Ectodermal cell (in vitro differentiated cells): ENCODE measurements at regions not wholly inside any gene's neighbourhood (a gene's known extent, or its start where the extent isn't known, plus 50 kb on each side); places are given as distances from the start of the nearest gene placed in this dataset.

ENCODE experiments used
- H3K27ac ChIP-seq: 2 replicates; pipeline ENCODE4 v1.7.0; 2013; ENCODE audit warnings: mild to moderate bottlenecking, low read depth, low read length; ENCODE audit not compliant: insufficient read depth, poor library complexity, severe bottlenecking
- H3K27me3 ChIP-seq: 2 replicates; pipeline ENCODE4 v1.7.0; 2013; ENCODE audit warnings: mild to moderate bottlenecking, low read length; ENCODE audit not compliant: insufficient read depth, control insufficient read depth, poor library complexity, severe bottlenecking
- H3K36me3 ChIP-seq: one replicate; pipeline ENCODE4 v1.7.0; 2013; ENCODE audit warnings: low read length; ENCODE audit not compliant: control insufficient read depth, insufficient read depth
- H3K4me1 ChIP-seq: one replicate; pipeline ENCODE4 v1.7.0; 2013; ENCODE audit warnings: low read length; ENCODE audit not compliant: control insufficient read depth, insufficient read depth
- H3K4me3 ChIP-seq: 2 replicates; pipeline ENCODE4 v1.7.0; 2013; ENCODE audit warnings: low read depth, low read length, control low read depth; ENCODE audit not compliant: insufficient read depth
- H3K9me3 ChIP-seq: 2 replicates; pipeline ENCODE4 v1.7.0; 2013; ENCODE audit warnings: mild to moderate bottlenecking, low read length, moderate library complexity; ENCODE audit not compliant: control insufficient read depth
- WGBS, 2 experiments: methylation state at CpG; one replicate each; pipeline ENCODE4 v1.1.7; 2013; ENCODE audit warnings: missing lambda C conversion rate in 2 of 2; 5-methylcytosine and 5-hydroxymethylcytosine counted together

- no peaks in the 10 kb centered on the region for H3K36me3 ChIP-seq
- H3K27me3 ChIP-seq, result no peaks in the 10 kb centered on the region
- H3K4me1 ChIP-seq, result peaks cover 4% of the 10 kb centered on the region
- H3K27ac ChIP-seq, result no peak overlapping the region
- no peaks in the 10 kb centered on the region for H3K9me3 ChIP-seq
- 92% methylated on average over 3 of the region's 3 CpGs for WGBS, 2 experiments
- no peak overlapping the region for H3K4me3 ChIP-seq
These were observed 242.7 kb downstream of the SYK start for GRCh38 chr9:91044354-91044753.

DNA sequence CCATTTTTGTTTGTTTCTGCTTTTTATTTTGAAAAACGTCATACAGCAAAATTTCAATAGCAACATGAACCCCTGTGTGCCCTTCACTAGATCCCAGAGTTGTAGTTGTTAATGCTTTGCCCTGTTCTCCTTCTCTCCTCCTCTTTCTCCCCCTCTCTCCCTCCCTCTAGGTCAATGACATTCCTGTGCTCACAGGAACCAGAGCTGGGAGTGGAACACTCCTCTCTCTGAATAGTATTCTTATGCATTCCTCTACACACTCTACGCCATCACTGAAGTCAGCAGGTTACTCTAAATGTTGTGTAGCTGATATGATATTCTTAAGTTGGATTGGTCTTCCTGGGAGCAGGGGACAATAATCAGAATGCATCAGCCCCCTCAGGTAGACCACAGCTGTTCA, 243.4 kb downstream of the SYK start:
- 90% methylated on average over 1 to 2 of the region's 2 CpGs for WGBS, 2 experiments
- Histone ChIP-seq H3K27ac (no peak overlapping the region), H3K27me3 (no peaks in the 10 kb centered on the region), H3K36me3 (no peaks in the 10 kb centered on the region), H3K4me1 (peaks cover 4% of the 10 kb centered on the region), H3K9me3 (no peaks in the 10 kb centered on the region), H3K4me3 (no peak overlapping the region)

DNA sequence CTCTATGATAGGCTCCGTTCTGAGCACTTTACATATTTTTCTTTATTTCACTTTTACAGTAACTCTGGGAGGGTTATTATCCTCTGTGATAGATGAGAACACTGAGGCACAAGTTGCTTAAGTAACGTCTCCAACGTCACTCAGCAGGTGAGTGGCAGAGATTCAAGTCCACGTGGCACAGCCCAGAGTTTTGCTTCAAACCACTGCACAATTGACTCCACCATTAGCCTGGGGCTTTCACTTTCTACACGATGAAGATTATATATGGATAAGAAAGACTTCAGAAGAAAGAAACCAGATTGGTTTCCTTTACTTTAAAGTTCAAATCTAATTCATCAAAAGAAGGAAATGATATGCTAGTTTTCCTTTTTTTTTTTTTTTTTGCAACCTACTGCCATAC, 245.9 kb downstream of the SYK start:
- Histone ChIP-seq H3K4me3 (no peak overlapping the region), H3K36me3 (no peaks in the 10 kb centered on the region), H3K4me1 (peaks cover 4% of the 10 kb centered on the region), H3K27ac (no peak overlapping the region), H3K27me3 (no peaks in the 10 kb centered on the region), H3K9me3 (no peaks in the 10 kb centered on the region)
- 88 to 89% methylated on average over 3 to 4 of the region's 5 CpGs for WGBS, 2 experiments

DNA sequence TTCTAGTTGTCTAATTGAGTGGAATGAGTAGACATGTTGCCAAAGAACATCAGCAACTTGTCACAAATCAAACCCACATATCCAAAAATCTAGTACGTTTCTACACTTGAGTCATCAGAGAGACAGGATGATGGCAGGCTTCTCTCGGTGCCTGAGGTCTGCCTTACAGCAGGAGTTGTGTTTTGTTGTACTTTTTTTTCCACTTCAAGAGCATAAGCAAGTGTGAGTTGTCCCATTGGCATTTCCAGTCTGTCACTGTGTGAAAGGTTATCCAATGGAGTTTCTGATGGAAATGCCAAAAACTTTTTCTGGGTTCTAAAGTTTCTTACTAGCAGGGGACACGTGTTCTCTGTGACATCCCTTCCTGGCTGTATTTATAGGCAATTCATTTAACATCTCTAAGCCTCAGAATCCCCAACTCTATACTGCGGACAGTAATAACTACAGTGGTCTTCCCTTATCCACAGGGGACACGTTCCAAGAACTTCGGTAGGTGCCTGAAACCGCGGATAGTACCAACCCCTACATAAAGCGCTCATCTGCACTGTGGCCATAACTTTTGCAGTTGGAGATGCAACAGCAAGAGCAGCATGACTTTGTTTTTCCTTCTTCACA, 246.5 kb downstream of the SYK start:
- Histone ChIP-seq H3K9me3 (no peaks in the 10 kb centered on the region), H3K27me3 (no peaks in the 10 kb centered on the region), H3K36me3 (no peaks in the 10 kb centered on the region), H3K4me3 (no peak overlapping the region), H3K27ac (no peak overlapping the region), H3K4me1 (peaks cover 4% of the 10 kb centered on the region)
- WGBS, 2 experiments, result 89 to 92% methylated on average over 9 of the region's 9 CpGs

DNA sequence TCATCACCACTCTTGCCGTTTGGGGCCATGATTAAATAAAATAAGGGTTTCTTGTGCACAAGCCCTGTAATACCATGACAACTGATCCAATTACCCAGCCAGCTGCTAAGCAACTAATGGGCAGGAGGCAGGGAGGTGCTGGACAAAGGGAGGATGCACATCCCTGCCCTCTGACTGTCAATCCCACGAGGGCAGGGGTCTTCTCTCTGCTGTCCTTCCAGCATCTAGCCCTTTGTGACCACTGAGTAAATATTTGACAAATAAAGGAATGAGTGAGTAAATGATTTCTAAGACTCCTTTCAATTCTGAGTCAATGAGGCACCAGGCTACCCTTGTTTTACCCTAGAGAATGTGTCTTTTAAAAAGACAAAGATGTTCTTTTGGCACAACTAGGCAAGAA, 247.1 kb downstream of the SYK start:
- Histone ChIP-seq H3K9me3 (no peaks in the 10 kb centered on the region), H3K27ac (no peak overlapping the region), H3K4me1 (peaks cover 4% of the 10 kb centered on the region), H3K4me3 (no peak overlapping the region), H3K36me3 (no peaks in the 10 kb centered on the region), H3K27me3 (no peaks in the 10 kb centered on the region)
- 48 to 52% methylated on average over 2 of the region's 2 CpGs for WGBS, 2 experiments

DNA sequence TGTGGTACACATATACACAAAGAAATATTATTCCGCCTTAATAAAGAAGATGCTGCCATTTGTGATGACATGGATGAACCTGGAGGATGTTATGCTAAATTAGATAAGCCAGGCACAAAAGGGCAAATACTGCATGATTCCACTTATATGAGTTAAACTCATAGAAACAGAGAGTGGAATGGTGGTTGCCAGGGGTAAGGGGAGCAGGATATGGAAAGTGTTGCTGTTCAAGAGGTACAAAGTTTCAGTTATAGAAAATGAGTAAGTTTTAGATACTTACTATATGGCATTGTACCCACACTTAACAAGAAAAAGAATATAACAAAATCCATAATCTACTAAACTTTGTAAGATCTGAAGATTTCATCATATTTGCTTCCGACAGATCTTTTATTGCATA, 252.2 kb downstream of the SYK start:
- Histone ChIP-seq H3K9me3 (no peaks in the 10 kb centered on the region), H3K36me3 (no peaks in the 10 kb centered on the region), H3K27ac (no peak overlapping the region), H3K4me1 (no peaks in the 10 kb centered on the region), H3K27me3 (no peaks in the 10 kb centered on the region), H3K4me3 (no peak overlapping the region)
- 88 to 94% methylated on average over 1 to 2 of the region's 2 CpGs for WGBS, 2 experiments

DNA sequence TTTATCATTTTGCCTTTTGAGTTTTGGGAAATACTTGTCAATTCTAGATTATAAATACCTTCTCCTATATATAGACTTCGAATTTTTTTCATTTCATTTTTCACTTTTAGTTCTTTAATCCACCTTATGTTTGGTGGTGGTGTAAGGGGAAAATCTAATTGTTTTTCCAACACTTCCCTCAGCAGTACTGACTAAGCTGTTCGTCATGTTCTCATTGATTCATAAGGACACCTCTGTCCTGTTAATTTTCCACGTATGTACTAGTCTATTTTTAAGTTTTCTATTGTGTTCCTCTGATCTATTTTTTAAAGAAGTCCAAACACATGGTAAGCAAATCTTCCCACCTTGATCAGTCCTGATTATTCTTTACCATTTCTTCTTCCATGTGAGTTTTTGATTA, 254.2 kb downstream of the SYK start:
- H3K36me3 ChIP-seq, result no peaks in the 10 kb centered on the region
- no peak overlapping the region for H3K27ac ChIP-seq
- H3K27me3 ChIP-seq, result no peaks in the 10 kb centered on the region
- H3K9me3 ChIP-seq, result no peaks in the 10 kb centered on the region
- H3K4me3 ChIP-seq, result no peak overlapping the region
- 83 to 97% methylated on average over 2 of the region's 3 CpGs for WGBS, 2 experiments
- H3K4me1 ChIP-seq, result no peaks in the 10 kb centered on the region

- Histone ChIP-seq H3K9me3 (no peaks in the 10 kb centered on the region), H3K4me3 (no peak overlapping the region), H3K36me3 (no peaks in the 10 kb centered on the region), H3K27me3 (no peaks in the 10 kb centered on the region), H3K4me1 (no peaks in the 10 kb centered on the region), H3K27ac (no peak overlapping the region)
- 95 to 97% methylated on average over 4 of the region's 4 CpGs for WGBS, 2 experiments
These were observed 254.9 kb downstream of the SYK start for GRCh38 chr9:91056486-91056885.

- no peak overlapping the region for H3K4me3 ChIP-seq
- H3K9me3 ChIP-seq, result no peaks in the 10 kb centered on the region
- H3K27me3 ChIP-seq, result no peaks in the 10 kb centered on the region
- no peak overlapping the region for H3K27ac ChIP-seq
- H3K4me1 ChIP-seq, result no peaks in the 10 kb centered on the region
- no peaks in the 10 kb centered on the region for H3K36me3 ChIP-seq
These were observed 255.3 kb downstream of the SYK start for GRCh38 chr9:91056917-91057316.

- Histone ChIP-seq H3K27me3 (no peaks in the 10 kb centered on the region), H3K27ac (no peak overlapping the region), H3K4me3 (no peak overlapping the region), H3K9me3 (no peaks in the 10 kb centered on the region), H3K36me3 (no peaks in the 10 kb centered on the region), H3K4me1 (no peaks in the 10 kb centered on the region)
- WGBS, 2 experiments, result 84 to 94% methylated on average over 2 of the region's 2 CpGs
These were observed 258.1 kb downstream of the SYK start for GRCh38 chr9:91059713-91060112.
